B cell (primary cell): ENCODE measurements at regions not wholly inside any gene's neighbourhood (a gene's known extent, or its start where the extent isn't known, plus 50 kb on each side); places are given as distances from the start of the nearest gene placed in this dataset.

Source experiments
- CTCF ChIP-seq: fragments of 200-600 bp; IDR thresholded peaks from one replicate; pipeline ENCODE4 v1.8.0; 2022; ENCODE audit warnings: antibody characterized with exemption, mild to moderate bottlenecking
- EZH2 ChIP-seq: IDR thresholded peaks from 2 replicates; pipeline ENCODE4 v1.6.1; 2012; ENCODE audit warnings: borderline replicate concordance, low read depth, mild to moderate bottlenecking, moderate library complexity, low read length; ENCODE audit not compliant: insufficient read depth, poor library complexity, severe bottlenecking

GRCh38 chr19:23547816-23548430, 139.1 kb downstream of the ZNF675 start:
- no peak for TF ChIP-seq CTCF
- no peak for TF ChIP-seq EZH2
